HEK293 (cell line): ENCODE measurements at regions not wholly inside any gene's neighbourhood (a gene's known extent, or its start where the extent isn't known, plus 50 kb on each side); places are given as distances from the start of the nearest gene placed in this dataset.

Experiments used
- CTCF ChIP-seq: fragments of 450-650 bp; formaldehyde crosslinking; IDR thresholded peaks from 2 replicates; pipeline ENCODE4 v1.5.1; 2016; ENCODE audit warnings: missing biosample characterization, missing genetic modification characterization
- ZBTB49 ChIP-seq: fragments of 450-650 bp; formaldehyde crosslinking; IDR thresholded peaks from 2 replicates; pipeline ENCODE4 v1.5.1; 2016; ENCODE audit warnings: missing biosample characterization, missing genetic modification characterization, low read depth
- ZNF10 ChIP-seq: fragments of 450-650 bp; formaldehyde crosslinking; IDR thresholded peaks from 2 replicates; pipeline ENCODE4 v1.5.1; 2017; ENCODE audit warnings: missing biosample characterization, missing genetic modification characterization
- ZNF521 ChIP-seq: fragments of 450-650 bp; formaldehyde crosslinking; IDR thresholded peaks from 2 replicates; pipeline ENCODE4 v1.5.1; 2017; ENCODE audit warnings: missing biosample characterization, mild to moderate bottlenecking, missing genetic modification characterization
- TF ChIP-seq, protein P1 (sequence below): fragments of 450-650 bp; formaldehyde crosslinking; IDR thresholded peaks from 2 replicates; pipeline ENCODE4 v1.5.1; 2016; ENCODE audit warnings: missing biosample characterization, missing genetic modification characterization

DNA sequence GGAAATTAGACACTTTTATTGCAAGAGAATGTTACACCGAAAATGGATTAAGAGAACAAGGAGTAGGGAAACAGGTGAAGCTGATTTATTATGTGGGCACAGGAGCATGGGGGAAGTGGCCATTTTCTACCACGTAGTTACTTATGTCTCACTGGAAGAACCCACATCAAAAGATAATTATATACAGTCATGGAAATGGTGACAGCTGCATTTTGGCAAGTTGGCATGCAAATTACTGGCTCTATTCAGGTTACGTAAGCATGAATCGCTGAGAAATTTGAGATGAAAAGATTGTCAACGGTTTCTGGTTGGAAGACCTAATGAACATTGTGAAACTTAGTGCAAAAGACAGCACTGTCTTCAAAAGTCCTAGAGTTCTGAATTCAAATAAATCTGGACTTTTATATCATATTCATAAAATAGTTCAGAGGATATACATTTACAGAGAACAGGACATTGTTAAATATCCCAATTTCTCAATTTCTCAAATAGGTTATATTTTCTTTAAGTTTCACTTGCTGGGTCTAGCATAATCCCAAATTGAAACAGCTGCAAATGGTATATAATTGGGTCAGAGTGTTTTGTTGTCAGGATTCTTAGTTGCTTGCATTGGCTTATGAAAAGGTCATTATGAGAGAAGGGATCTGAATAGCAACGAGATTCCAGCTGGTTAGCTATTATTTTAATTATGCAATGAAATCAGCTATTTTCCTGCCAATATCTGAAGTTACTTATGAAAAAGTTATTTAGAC, 567.8 kb downstream of the ZPLD1 start:
- TF ChIP-seq, protein P1, sequence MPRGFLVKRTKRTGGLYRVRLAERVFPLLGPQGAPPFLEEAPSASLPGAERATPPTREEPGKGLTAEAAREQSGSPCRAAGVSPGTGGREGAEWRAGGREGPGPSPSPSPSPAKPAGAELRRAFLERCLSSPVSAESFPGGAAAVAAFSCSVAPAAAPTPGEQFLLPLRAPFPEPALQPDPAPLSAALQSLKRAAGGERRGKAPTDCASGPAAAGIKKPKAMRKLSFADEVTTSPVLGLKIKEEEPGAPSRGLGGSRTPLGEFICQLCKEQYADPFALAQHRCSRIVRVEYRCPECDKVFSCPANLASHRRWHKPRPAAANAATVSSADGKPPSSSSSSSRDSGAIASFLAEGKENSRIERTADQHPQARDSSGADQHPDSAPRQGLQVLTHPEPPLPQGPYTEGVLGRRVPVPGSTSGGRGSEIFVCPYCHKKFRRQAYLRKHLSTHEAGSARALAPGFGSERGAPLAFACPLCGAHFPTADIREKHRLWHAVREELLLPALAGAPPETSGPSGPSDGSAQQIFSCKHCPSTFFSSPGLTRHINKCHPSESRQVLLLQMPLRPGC (tag by site-specific recombination): no peak
- TF ChIP-seq ZNF521 (tag by site-specific recombination): no peak
- no peak for TF ChIP-seq CTCF
- TF ChIP-seq ZBTB49 (tag by site-specific recombination): no peak
- no peak for TF ChIP-seq ZNF10 (tag by site-specific recombination)
